ENCODE measurements at regions not wholly inside any gene's neighbourhood (a gene's known extent, or its start where the extent isn't known, plus 50 kb on each side); places are given as distances from the start of the nearest gene placed in this dataset.

- in situ Hi-C loops (cut with MboI; ENCODE audit: low sequenced_read_pairs, unreplicated experiment) = no loop called here
- no peak for DNase-seq (ENCODE audit: low spot score)
- no peak for TF ChIP-seq CTCF (IDR thresholded peaks at IDR 0.05; ENCODE audit: borderline replicate concordance, control extremely low read depth, extremely low read depth, insufficient read depth, missing control alignments)
Measured at GRCh38 chr11:134666273-134667174, 254.5 kb upstream of the B3GAT1 start.

DNA sequence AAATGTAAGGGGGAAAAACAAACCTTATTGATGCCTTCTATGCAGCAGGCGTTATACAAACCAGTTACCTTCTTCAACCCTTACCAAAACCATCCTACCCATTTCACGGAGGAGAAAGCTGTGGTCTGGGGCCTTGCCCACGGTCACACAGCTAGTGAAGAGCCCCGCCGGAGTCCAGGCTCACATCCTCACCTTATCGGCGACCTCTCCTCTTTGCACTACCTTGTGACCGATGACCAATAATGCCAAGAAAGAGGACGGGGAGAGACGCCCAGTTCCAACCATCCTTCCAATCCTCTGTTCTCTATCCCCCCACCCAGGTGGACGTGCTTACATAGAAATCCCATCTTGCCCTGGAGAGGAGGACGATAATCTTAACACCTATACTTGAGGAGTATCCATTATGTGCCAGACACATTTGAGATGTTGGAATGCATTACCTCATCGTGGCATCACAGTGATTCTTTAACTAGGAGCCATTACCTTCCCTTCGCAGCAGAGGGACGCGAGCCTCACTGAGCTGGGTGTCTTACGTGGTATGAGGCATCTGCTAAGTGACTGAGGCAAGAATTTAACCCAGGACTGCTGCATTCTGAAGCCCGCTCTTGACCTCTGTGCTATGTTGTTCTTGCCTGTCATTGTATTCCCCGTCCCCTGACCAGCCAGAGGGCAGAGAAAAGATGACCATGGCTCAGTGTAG is 253.7 kb upstream of the B3GAT1 start:
- TF ChIP-seq CTCF (IDR thresholded peaks at IDR 0.05; ENCODE audit: borderline replicate concordance, control extremely low read depth, extremely low read depth, insufficient read depth, missing control alignments) = no peak
- no peak for DNase-seq (ENCODE audit: low spot score)
- in situ Hi-C loops (cut with MboI; ENCODE audit: low sequenced_read_pairs, unreplicated experiment) = no loop called here

DNA sequence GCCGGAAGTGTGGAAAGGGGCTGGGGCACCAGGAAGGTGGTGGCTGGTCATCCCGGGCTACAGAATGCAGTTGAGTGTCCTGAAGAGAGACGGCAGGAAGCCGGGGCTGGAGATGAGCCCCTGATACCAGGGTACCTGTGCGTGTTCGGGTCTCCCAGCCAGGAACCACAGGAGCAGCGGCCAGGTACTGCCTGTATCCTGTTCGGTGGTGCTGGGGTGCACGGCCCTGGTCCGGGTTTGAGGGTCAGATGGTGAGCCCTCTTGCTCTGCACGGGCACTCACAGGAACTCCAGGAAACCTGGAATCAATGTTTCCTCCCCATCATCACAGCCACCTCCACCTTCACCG is 253.1 kb upstream of the B3GAT1 start:
- in situ Hi-C loops (cut with MboI; ENCODE audit: low sequenced_read_pairs, unreplicated experiment) = no loop called here
- no peak for TF ChIP-seq CTCF (IDR thresholded peaks at IDR 0.05; ENCODE audit: borderline replicate concordance, control extremely low read depth, extremely low read depth, insufficient read depth, missing control alignments)
- DNase-seq (ENCODE audit: low spot score) = no peak

- no peak for TF ChIP-seq CTCF (IDR thresholded peaks at IDR 0.05; ENCODE audit: borderline replicate concordance, control extremely low read depth, extremely low read depth, insufficient read depth, missing control alignments)
- DNase-seq (ENCODE audit: low spot score) = no peak
- in situ Hi-C loops (cut with MboI; ENCODE audit: low sequenced_read_pairs, unreplicated experiment) = no loop called here
Measured at GRCh38 chr11:134664447-134665187, 252.6 kb upstream of the B3GAT1 start.

- TF ChIP-seq CTCF (IDR thresholded peaks at IDR 0.05; ENCODE audit: borderline replicate concordance, control extremely low read depth, extremely low read depth, insufficient read depth, missing control alignments) = no peak
- no peak for DNase-seq (ENCODE audit: low spot score)
- in situ Hi-C loops (cut with MboI; ENCODE audit: low sequenced_read_pairs, unreplicated experiment) = no loop called here
Measured at GRCh38 chr11:134663506-134664313, 251.7 kb upstream of the B3GAT1 start.

All from GM13976 (cell line).